GM12878 (cell line): ENCODE measurements at regions not wholly inside any gene's neighbourhood (a gene's known extent, or its start where the extent isn't known, plus 50 kb on each side); places are given as distances from the start of the nearest gene placed in this dataset.

ENCODE experiments used
- ATAC-seq: fragments of 200-7000 bp; cut with Tn5 transposase; 3 replicates; pipeline ENCODE4 v1.9.1; 2020; ENCODE audit warnings: mild to moderate bottlenecking, moderate library complexity
- BruUV-seq: library from RNA; stranded (reverse); fragments of 400-500 nt; replicated peaks from 2 replicates; lab custom pipeline; 2021; lab: Mats Ljungman, UMichigan
- CTCF ChIA-PET: fragments of 300-600 bp; sonication (Branson Sonifier 250); formaldehyde crosslinking; extraction: SDS; loops from one replicate; lab custom pipeline; 2021; ENCODE audit warnings: inconsistent platforms; lab: Yijun Ruan, JAX
- POLR2A ChIA-PET: fragments of 350-600 bp; formaldehyde crosslinking; extraction: SDS; loops from one replicate; lab custom pipeline; 2021; ENCODE audit warnings: inconsistent platforms; lab: Charles Lee
- RAD21 ChIA-PET: fragments of 300-600 bp; sonication (Branson Sonifier 250); formaldehyde crosslinking; loops from one replicate; lab custom pipeline; 2023; ENCODE audit warnings: antibody characterized with exemption; ENCODE audit not compliant: unreplicated experiment; lab: Charles Lee
- SMC1A ChIA-PET: fragments of 300-600 bp; sonication (Branson Sonifier 250); formaldehyde crosslinking; loops from one replicate; lab custom pipeline; 2023; ENCODE audit not compliant: unreplicated experiment, uncharacterized antibody; lab: Charles Lee
- DNase-seq: peaks from one replicate; pipeline ENCODE4 v3.0.0-alpha.2; 2011; ENCODE audit warnings: low read depth, low spot score
- FAIRE-seq: peaks from 3 replicates; lab custom pipeline; 2011; peaks lifted over from hg19 to GRCh38; lab: Jason Lieb, UNC
- H2AFZ ChIP-seq: 2 replicates; pipeline ENCODE4 v1.6.0; 2011; ENCODE audit warnings: low read depth, low read length, control low read depth; ENCODE audit not compliant: control insufficient read depth
- H3K27ac ChIP-seq: 2 replicates; pipeline ENCODE4 v1.5.1; 2011; ENCODE audit warnings: control low read depth; ENCODE audit not compliant: control insufficient read depth, insufficient read depth
- H3K27me3 ChIP-seq, 2 experiments: replicated peaks in 1 of 2; 2 replicates each; pipeline versions ENCODE4 v1.6.0 to v1.6.1; 2011; ENCODE audit warnings: low read length in 1 of 2; ENCODE audit not compliant: control insufficient read depth in 2 of 2, insufficient read depth in 2 of 2
- H3K36me3 ChIP-seq, 2 experiments: 2 replicates each; pipeline ENCODE4 v1.5.1; 2011; ENCODE audit warnings: low read length in 1 of 2; ENCODE audit not compliant: control insufficient read depth in 2 of 2, insufficient read depth in 2 of 2
- H3K4me1 ChIP-seq: 2 replicates; pipeline ENCODE4 v1.6.1; 2011; ENCODE audit warnings: mild to moderate bottlenecking, low read length, moderate library complexity, mixed read lengths; ENCODE audit not compliant: control insufficient read depth, insufficient read depth
- H3K4me2 ChIP-seq: 2 replicates; pipeline ENCODE4 v1.6.0; 2011; ENCODE audit warnings: control low read depth; ENCODE audit not compliant: control insufficient read depth, insufficient read depth
- H3K4me3 ChIP-seq: fragments of 200-600 bp; sonication (generic); 2 replicates; pipeline ENCODE4 v1.5.1; 2016
- H3K79me2 ChIP-seq: 2 replicates; pipeline ENCODE4 v1.6.0; 2011; ENCODE audit warnings: low read length; ENCODE audit not compliant: control insufficient read depth, insufficient read depth
- H3K9ac ChIP-seq: 2 replicates; pipeline ENCODE4 v1.8.0; 2011; ENCODE audit warnings: low read length, control low read depth, mixed read lengths; ENCODE audit not compliant: control insufficient read depth, insufficient read depth
- H3K9me3 ChIP-seq: replicated peaks from 3 replicates; pipeline ENCODE4 v1.5.1; 2011; ENCODE audit warnings: mild to moderate bottlenecking, low read length; ENCODE audit not compliant: control insufficient read depth, insufficient read depth
- H4K20me1 ChIP-seq: 2 replicates; pipeline ENCODE4 v1.6.0; 2011; ENCODE audit not compliant: control insufficient read depth, insufficient read depth
- CBX3 ChIP-seq: fragments of 200-600 bp; sonication (generic); IDR thresholded peaks from 2 replicates; pipeline ENCODE4 v1.6.1; 2016; ENCODE audit warnings: low read depth, borderline replicate concordance
- CBX5 ChIP-seq: sonication (generic); IDR thresholded peaks from 2 replicates; pipeline ENCODE4 v1.6.1; 2016; ENCODE audit warnings: low read depth, moderate library complexity, mild to moderate bottlenecking, inconsistent platforms
- MTA2 ChIP-seq: fragments of 450-650 bp; IDR thresholded peaks from 2 replicates; pipeline ENCODE4 v1.6.1; 2016; ENCODE audit warnings: low read depth, mild to moderate bottlenecking, moderate library complexity
- NFYA ChIP-seq: IDR thresholded peaks from 2 replicates; pipeline ENCODE4 v1.6.1; 2011; ENCODE audit warnings: low read depth, mild to moderate bottlenecking, low read length, improper control_type of control experiment, borderline replicate concordance
- POLR2A ChIP-seq: IDR thresholded peaks from 2 replicates; pipeline ENCODE4 v1.6.1; 2011; ENCODE audit warnings: low read depth, mild to moderate bottlenecking, low read length
- SPI1 ChIP-seq: IDR thresholded peaks from 2 replicates; pipeline ENCODE4 v1.6.1; 2011; ENCODE audit warnings: low read depth, mild to moderate bottlenecking, low read length, moderate library complexity, borderline replicate concordance; ENCODE audit not compliant: insufficient read depth
- SUPT20H ChIP-seq: IDR thresholded peaks from 2 replicates; pipeline ENCODE4 v1.6.1; 2011; ENCODE audit warnings: low read depth, mild to moderate bottlenecking, low read length, moderate library complexity, borderline replicate concordance; ENCODE audit not compliant: control insufficient read depth
- TARDBP ChIP-seq: IDR thresholded peaks from 2 replicates; pipeline ENCODE4 v1.6.1; 2016; ENCODE audit warnings: borderline replicate concordance
- ZNF217 ChIP-seq: fragments of 450-650 bp; IDR thresholded peaks from 2 replicates; pipeline ENCODE4 v1.6.1; 2017; ENCODE audit warnings: antibody characterized with exemption, mild to moderate bottlenecking
- WGBS: methylation state at CpG from one replicate; pipeline ENCODE4 v1.1.6; 2016; ENCODE audit warnings: low lambda C conversion rate; ENCODE audit not compliant: insufficient replicate concordance, insufficient coverage; ENCODE audit errors: missing lambda C conversion rate; 5-methylcytosine and 5-hydroxymethylcytosine counted together
- in situ Hi-C: fragments of 300-500 bp; cut with MboI; formaldehyde crosslinking; loops from 9 replicates; pipeline ENCODE4 v1.14.3; 2018; ENCODE audit warnings: mixed read lengths
- intact Hi-C: fragments of 100-400 bp; cut with micrococcal nuclease; formaldehyde crosslinking; loops from one replicate; pipeline ENCODE4 v1.14.2; 2022; ENCODE audit not compliant: unreplicated experiment
- TF ChIP-seq, protein P1 (sequence below): IDR thresholded peaks from 2 replicates; pipeline ENCODE4 v1.6.1; 2012; ENCODE audit warnings: low read depth, low read length, improper control_type of control experiment

DNA sequence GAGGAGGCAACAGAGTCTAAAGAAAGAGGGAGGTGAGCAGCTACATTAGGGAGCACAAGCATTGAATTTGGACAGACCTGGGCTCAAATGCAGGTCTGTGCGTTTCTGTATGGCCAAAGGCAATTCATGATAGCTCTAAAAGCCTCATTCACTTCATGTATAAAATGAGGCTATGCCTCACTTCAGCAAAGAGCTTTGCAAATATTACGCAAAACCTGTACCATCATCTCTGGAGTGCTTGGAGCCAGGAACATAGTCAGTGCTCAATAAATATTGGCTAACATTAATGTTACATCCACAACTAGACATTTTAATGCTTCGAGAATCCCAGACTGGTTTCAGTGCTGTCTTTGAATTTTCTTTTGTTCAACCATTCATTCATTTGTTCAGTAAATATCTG lies 254.7 kb upstream of the CDH11 start:
- H3K4me3 ChIP-seq, result no peak overlapping the region
- in situ Hi-C loops, result no loop called here
- no peak for DNase-seq
- H4K20me1 ChIP-seq, result no peaks in the 10 kb centered on the region
- POLR2A ChIA-PET, result no interaction called here
- no peaks in the 10 kb centered on the region for H3K36me3 ChIP-seq
- 33% methylated on average over 3 of the region's 3 CpGs for WGBS
- no peak overlapping the region for H3K4me2 ChIP-seq
- no peak for FAIRE-seq
- RAD21 ChIA-PET, result no interaction called here
- no peak overlapping the region for H2AFZ ChIP-seq
- no peaks in the 10 kb centered on the region for H3K79me2 ChIP-seq
- no peaks in the 10 kb centered on the region for H3K9me3 ChIP-seq
- SMC1A ChIA-PET, result no interaction called here
- no peak for ATAC-seq
- intact Hi-C loops, result no loop called here
- H3K27ac ChIP-seq, result no peak overlapping the region
- no peaks in the 10 kb centered on the region for H3K4me1 ChIP-seq
- H3K9ac ChIP-seq, result no peak overlapping the region
- no peak for TF ChIP-seq TARDBP
- TF ChIP-seq POLR2A, result no peak
- TF ChIP-seq NFYA, result no peak
- no peak for TF ChIP-seq ZNF217
- no peak for TF ChIP-seq MTA2
- TF ChIP-seq SUPT20H, result no peak
- TF ChIP-seq CBX5, result no peak
- no peak for TF ChIP-seq SPI1
- TF ChIP-seq CBX3, result no peak
- TF ChIP-seq, protein P1, sequence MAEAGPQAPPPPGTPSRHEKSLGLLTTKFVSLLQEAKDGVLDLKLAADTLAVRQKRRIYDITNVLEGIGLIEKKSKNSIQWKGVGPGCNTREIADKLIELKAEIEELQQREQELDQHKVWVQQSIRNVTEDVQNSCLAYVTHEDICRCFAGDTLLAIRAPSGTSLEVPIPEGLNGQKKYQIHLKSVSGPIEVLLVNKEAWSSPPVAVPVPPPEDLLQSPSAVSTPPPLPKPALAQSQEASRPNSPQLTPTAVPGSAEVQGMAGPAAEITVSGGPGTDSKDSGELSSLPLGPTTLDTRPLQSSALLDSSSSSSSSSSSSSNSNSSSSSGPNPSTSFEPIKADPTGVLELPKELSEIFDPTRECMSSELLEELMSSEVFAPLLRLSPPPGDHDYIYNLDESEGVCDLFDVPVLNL, result no peak
- TF ChIP-seq, all 136 proteins: peak for 0
- CTCF ChIA-PET, result no interaction called here
- BruUV-seq, result no TSS peak
- no peaks in the 10 kb centered on the region for H3K27me3 ChIP-seq
